ENCODE measurements at regions not wholly inside any gene's neighbourhood (a gene's known extent, or its start where the extent isn't known, plus 50 kb on each side); places are given as distances from the start of the nearest gene placed in this dataset.
"Not testable (repeated sequence)": the region's sequence is repeated elsewhere in the genome, so short reads cannot be mapped to it uniquely, and the experiment has no call there.

- H3K27me3 Mint-ChIP-seq = no peaks in the 10 kb centered on the region
Observed at GRCh38 chr14:30242744-30243143, 315.1 kb upstream of the PRKD1 start.

GRCh38 chr14:30243207-30243606, 315.6 kb upstream of the PRKD1 start:
- no peak for ATAC-seq
- Mint-ChIP-seq H3K27me3 (no peaks in the 10 kb centered on the region), H3K27ac (no peak overlapping the region), H3K9me3 (no peaks in the 10 kb centered on the region), H3K36me3 (no peaks in the 10 kb centered on the region), H3K4me3 (no peak overlapping the region), H3K4me1 (no peaks in the 10 kb centered on the region)

More at GRCh38 chr14:30242744-30243143, 315.1 kb upstream of the PRKD1 start:
- ATAC-seq = no peak
- Mint-ChIP-seq H3K36me3 (no peaks in the 10 kb centered on the region), H3K4me3 (no peak overlapping the region), H3K27ac (no peak overlapping the region), H3K4me1 (no peaks in the 10 kb centered on the region), H3K9me3 (no peaks in the 10 kb centered on the region)

DNA sequence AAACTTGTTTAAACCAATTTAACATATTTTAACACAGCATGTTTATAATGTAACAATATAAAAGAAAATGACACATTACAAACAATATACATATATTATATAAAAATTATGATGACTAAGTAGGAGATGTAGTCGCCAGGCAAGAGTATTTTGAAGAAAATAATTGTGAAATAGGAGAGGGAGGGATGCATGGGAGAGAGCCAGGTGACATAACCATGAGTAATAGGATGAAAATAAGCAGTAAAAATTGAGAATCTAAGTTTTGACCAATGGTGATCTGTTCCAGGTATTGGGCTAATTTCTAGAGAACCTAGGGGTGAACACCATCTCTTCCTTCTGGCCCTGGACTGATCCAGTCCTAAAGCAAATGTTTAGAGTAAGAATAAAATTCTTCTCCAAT, 315.2 kb upstream of the G2E3 start:
- Mint-ChIP-seq H3K27me3 (no peaks in the 10 kb centered on the region), H3K27ac (no peak overlapping the region), H3K4me1 (no peaks in the 10 kb centered on the region), H3K36me3 (no peaks in the 10 kb centered on the region), H3K9me3 (no peaks in the 10 kb centered on the region), H3K4me3 (no peak overlapping the region)
- ATAC-seq = no peak

- H3K4me3 Mint-ChIP-seq, ATAC-seq, H3K27me3 Mint-ChIP-seq, H3K36me3 Mint-ChIP-seq, H3K9me3 Mint-ChIP-seq, H3K4me1 Mint-ChIP-seq, H3K27ac Mint-ChIP-seq: not testable (repeated sequence)
Observed at GRCh38 chr14:30244348-30244747, 314.6 kb upstream of the G2E3 start.

- H3K27ac Mint-ChIP-seq = no peak overlapping the region
- H3K4me3 Mint-ChIP-seq = no peak overlapping the region
- no peaks in the 10 kb centered on the region for H3K4me1 Mint-ChIP-seq
- no peaks in the 10 kb centered on the region for H3K27me3 Mint-ChIP-seq
- ATAC-seq = no peak
- no peaks in the 10 kb centered on the region for H3K36me3 Mint-ChIP-seq
- H3K9me3 Mint-ChIP-seq = peaks cover 4% of the 10 kb centered on the region
Observed at GRCh38 chr14:30251017-30251416, 307.9 kb upstream of the G2E3 start.

- H3K9me3 Mint-ChIP-seq = peaks cover 9% of the 10 kb centered on the region
- no peak for ATAC-seq
- no peaks in the 10 kb centered on the region for H3K27me3 Mint-ChIP-seq
- H3K36me3 Mint-ChIP-seq = no peaks in the 10 kb centered on the region
- no peak overlapping the region for H3K4me3 Mint-ChIP-seq
- no peaks in the 10 kb centered on the region for H3K4me1 Mint-ChIP-seq
- no peak overlapping the region for H3K27ac Mint-ChIP-seq
Observed at GRCh38 chr14:30251557-30252100, 307.3 kb upstream of the G2E3 start.

GRCh38 chr14:30252151-30252550, 306.8 kb upstream of the G2E3 start:
- Mint-ChIP-seq H3K27me3 (no peaks in the 10 kb centered on the region), H3K4me3 (no peak overlapping the region), H3K9me3 (peaks cover 11% of the 10 kb centered on the region), H3K36me3 (no peaks in the 10 kb centered on the region), H3K27ac (no peak overlapping the region), H3K4me1 (no peaks in the 10 kb centered on the region)
- ATAC-seq = no peak

DNA sequence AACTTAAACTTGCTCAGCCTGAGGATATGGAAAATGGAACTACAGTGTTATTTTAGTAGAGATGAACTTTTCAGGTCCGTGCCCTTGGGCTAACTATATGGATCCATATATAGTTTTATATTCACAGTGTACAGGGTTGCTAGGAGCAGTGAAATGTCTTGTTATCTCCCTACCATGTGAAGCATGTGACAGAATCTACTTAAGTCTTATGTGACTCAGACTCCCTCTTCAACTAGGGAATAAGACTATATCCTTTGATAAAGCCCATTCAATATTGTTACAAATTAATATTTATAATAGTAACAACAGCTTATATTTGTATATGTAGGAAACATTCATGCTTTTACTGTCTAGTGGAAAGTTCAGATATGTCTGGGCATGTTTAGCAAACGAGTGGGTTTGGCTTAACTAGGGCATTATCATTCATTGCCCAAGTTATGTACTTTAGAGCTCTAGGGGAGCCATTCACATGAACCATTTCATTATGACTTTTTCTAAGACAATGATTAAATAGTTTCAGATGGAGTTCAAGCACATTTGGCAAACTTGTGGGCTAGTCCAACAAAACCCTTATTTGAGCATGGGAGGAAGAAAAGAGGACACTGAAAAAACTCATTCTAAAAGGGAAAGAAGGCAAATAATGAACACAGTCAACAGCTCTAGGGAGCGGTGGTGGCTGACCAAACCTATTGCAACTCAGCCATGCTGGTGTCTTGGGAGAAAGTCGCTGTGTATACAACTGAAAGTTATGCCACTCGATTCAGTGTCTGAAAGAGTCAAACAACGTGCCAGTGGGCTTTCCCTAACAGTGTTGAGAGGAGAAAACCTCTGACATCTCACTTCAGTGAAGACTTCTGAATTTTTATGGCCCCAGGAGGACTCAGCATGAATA, 305.9 kb upstream of the G2E3 start:
- Mint-ChIP-seq H3K4me3 (no peak overlapping the region), H3K27me3 (no peaks in the 10 kb centered on the region), H3K36me3 (no peaks in the 10 kb centered on the region), H3K4me1 (no peaks in the 10 kb centered on the region), H3K9me3 (peaks cover 11% of the 10 kb centered on the region), H3K27ac (no peak overlapping the region)
- ATAC-seq = no peak

GRCh38 chr14:30256627-30257026, 302.3 kb upstream of the G2E3 start:
- no peak for ATAC-seq
- Mint-ChIP-seq H3K9me3 (peaks cover 11% of the 10 kb centered on the region), H3K27me3 (no peaks in the 10 kb centered on the region), H3K27ac (no peak overlapping the region), H3K4me3 (no peak overlapping the region), H3K36me3 (no peaks in the 10 kb centered on the region), H3K4me1 (no peaks in the 10 kb centered on the region)

DNA sequence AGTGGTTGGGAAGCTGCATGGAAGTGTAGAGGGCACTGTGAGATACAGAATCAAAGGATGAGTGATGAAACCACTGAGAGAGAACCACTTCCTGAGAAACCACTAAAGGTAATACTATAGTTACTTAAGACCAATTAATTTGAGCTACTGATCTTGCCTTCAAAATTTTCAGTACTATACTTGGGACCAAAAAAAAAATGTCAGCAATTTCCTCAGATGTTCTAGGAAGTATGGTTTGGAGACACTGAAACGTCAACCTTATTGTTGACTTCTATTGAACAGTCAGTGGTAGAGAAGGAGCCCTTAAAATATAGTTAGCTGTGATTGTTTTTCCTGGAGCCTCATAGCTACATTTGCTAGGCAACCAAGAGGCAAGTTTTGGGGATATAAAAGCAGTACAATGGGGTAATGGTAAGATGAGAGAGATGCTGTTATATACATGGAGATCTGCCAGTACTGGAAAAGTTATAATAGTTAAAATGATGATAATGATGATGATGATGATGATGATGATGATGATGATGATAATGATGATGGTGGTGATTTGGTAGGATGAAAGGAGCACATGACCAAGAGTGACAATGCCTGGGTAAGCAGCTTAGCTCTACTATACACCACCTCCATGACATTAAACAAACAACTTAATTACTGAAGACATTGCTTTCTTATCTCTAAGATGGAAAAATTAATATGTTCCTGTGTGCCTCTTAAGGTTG, 300.9 kb upstream of the G2E3 start:
- Mint-ChIP-seq H3K4me3 (no peak overlapping the region), H3K4me1 (no peaks in the 10 kb centered on the region), H3K9me3 (peaks cover 11% of the 10 kb centered on the region), H3K36me3 (no peaks in the 10 kb centered on the region), H3K27ac (no peak overlapping the region), H3K27me3 (no peaks in the 10 kb centered on the region)
- no peak for ATAC-seq

GRCh38 chr14:30260833-30261607, 297.9 kb upstream of the G2E3 start:
- no peaks in the 10 kb centered on the region for H3K27me3 Mint-ChIP-seq
- H3K36me3 Mint-ChIP-seq = no peaks in the 10 kb centered on the region
- H3K9me3 Mint-ChIP-seq = peaks cover 8% of the 10 kb centered on the region
- no peaks in the 10 kb centered on the region for H3K4me1 Mint-ChIP-seq
- no peak overlapping the region for H3K4me3 Mint-ChIP-seq
- no peak overlapping the region for H3K27ac Mint-ChIP-seq
- no peak for ATAC-seq

GRCh38 chr14:30264161-30264560, 294.8 kb upstream of the G2E3 start:
- no peaks in the 10 kb centered on the region for H3K4me1 Mint-ChIP-seq
- no peaks in the 10 kb centered on the region for H3K9me3 Mint-ChIP-seq
- H3K4me3 Mint-ChIP-seq = no peak overlapping the region
- no peak for ATAC-seq
- no peak overlapping the region for H3K27ac Mint-ChIP-seq
- no peaks in the 10 kb centered on the region for H3K27me3 Mint-ChIP-seq
- H3K36me3 Mint-ChIP-seq = no peaks in the 10 kb centered on the region

GRCh38 chr14:30266290-30266689, 292.7 kb upstream of the G2E3 start:
- no peak overlapping the region for H3K27ac Mint-ChIP-seq
- no peaks in the 10 kb centered on the region for H3K9me3 Mint-ChIP-seq
- H3K4me3 Mint-ChIP-seq = no peak overlapping the region
- no peaks in the 10 kb centered on the region for H3K4me1 Mint-ChIP-seq
- no peaks in the 10 kb centered on the region for H3K36me3 Mint-ChIP-seq
- H3K27me3 Mint-ChIP-seq = no peaks in the 10 kb centered on the region
- ATAC-seq = no peak

- Mint-ChIP-seq H3K4me1 (no peaks in the 10 kb centered on the region), H3K27ac (no peak overlapping the region), H3K36me3 (no peaks in the 10 kb centered on the region), H3K9me3 (no peaks in the 10 kb centered on the region), H3K27me3 (no peaks in the 10 kb centered on the region), H3K4me3 (no peak overlapping the region)
- ATAC-seq = no peak
Observed at GRCh38 chr14:30267141-30267540, 291.8 kb upstream of the G2E3 start.

Measured in stimulated activated memory B cell treated with anti-CD40 and anti-IgM and Interleukin-4, amounts not matched to agents 10 μg/mL and 1 μg/mL and 100 μg/mL, for 72 hours (primary cell).